SK-N-SH treated with all-trans-retinoic acid at 6 μM for 48 hours (cell line): ENCODE measurements at regions not wholly inside any gene's neighbourhood (a gene's known extent, or its start where the extent isn't known, plus 50 kb on each side); places are given as distances from the start of the nearest gene placed in this dataset.

ENCODE experiments used
- ATAC-seq: fragments of 200-7000 bp; cut with Tn5 transposase; 3 replicates; pipeline ENCODE4 v1.9.1; 2020; ENCODE audit warnings: mild to moderate bottlenecking, moderate library complexity
- BACH2 ChIP-seq: fragments of 250-450 bp; sonication (Bioruptor Pico); IDR thresholded peaks from 2 replicates; pipeline ENCODE4 v1.9.0; 2021; ENCODE audit warnings: mild to moderate bottlenecking, borderline replicate concordance
- CREB5 ChIP-seq: fragments of 250-450 bp; sonication (Bioruptor Pico); IDR thresholded peaks from 2 replicates; pipeline ENCODE4 v1.5.1; 2020; ENCODE audit warnings: low read depth, mild to moderate bottlenecking, moderate library complexity
- CSRNP3 ChIP-seq: fragments of 250-450 bp; sonication (Bioruptor Pico); IDR thresholded peaks from 2 replicates; pipeline ENCODE4 v1.5.1; 2021; ENCODE audit warnings: mild to moderate bottlenecking, moderate library complexity
- ESRRG ChIP-seq: fragments of 250-450 bp; sonication (Bioruptor Pico); IDR thresholded peaks from 2 replicates; pipeline ENCODE4 v1.6.1; 2021; ENCODE audit warnings: mild to moderate bottlenecking
- GLIS3 ChIP-seq: fragments of 250-450 bp; sonication (Bioruptor Pico); IDR thresholded peaks from 2 replicates; pipeline ENCODE4 v1.5.0; 2020; ENCODE audit warnings: mild to moderate bottlenecking, moderate library complexity
- OSR1 ChIP-seq: fragments of 250-450 bp; sonication (Bioruptor Pico); IDR thresholded peaks from 2 replicates; pipeline ENCODE4 v1.8.0; 2022; ENCODE audit warnings: moderate library complexity, mild to moderate bottlenecking, inconsistent platforms
- PATZ1 ChIP-seq: fragments of 250-450 bp; sonication (Bioruptor Pico); IDR thresholded peaks from 2 replicates; pipeline ENCODE4 v1.8.0; 2020; ENCODE audit warnings: mild to moderate bottlenecking, moderate library complexity, borderline replicate concordance
- POU6F1 ChIP-seq: fragments of 250-450 bp; sonication (Bioruptor Pico); IDR thresholded peaks from 2 replicates; pipeline ENCODE4 v1.8.0; 2021; ENCODE audit warnings: low read depth, mild to moderate bottlenecking, moderate library complexity, borderline replicate concordance
- PPARA ChIP-seq: fragments of 250-450 bp; sonication (Bioruptor Pico); IDR thresholded peaks from 2 replicates; pipeline ENCODE4 v1.5.0; 2020; ENCODE audit warnings: mild to moderate bottlenecking, borderline replicate concordance
- RARB ChIP-seq: fragments of 250-450 bp; sonication (Bioruptor Pico); IDR thresholded peaks from 2 replicates; pipeline ENCODE4 v1.8.0; 2021; ENCODE audit warnings: mild to moderate bottlenecking, moderate library complexity
- SNAI2 ChIP-seq: fragments of 250-450 bp; sonication (Bioruptor Pico); IDR thresholded peaks from 2 replicates; pipeline ENCODE4 v1.5.0; 2020; ENCODE audit warnings: mild to moderate bottlenecking, moderate library complexity
- TCF4 ChIP-seq: fragments of 250-450 bp; sonication (Bioruptor Pico); IDR thresholded peaks from 2 replicates; pipeline ENCODE4 v1.8.0; 2021; ENCODE audit warnings: mild to moderate bottlenecking, moderate library complexity, borderline replicate concordance
- TOX ChIP-seq: fragments of 250-450 bp; sonication (Bioruptor Pico); IDR thresholded peaks from 2 replicates; pipeline ENCODE4 v1.8.0; 2021; ENCODE audit warnings: mild to moderate bottlenecking, moderate library complexity, borderline replicate concordance
- TSHZ2 ChIP-seq: fragments of 250-450 bp; sonication (Bioruptor Pico); IDR thresholded peaks from 2 replicates; pipeline ENCODE4 v1.5.0; 2020; ENCODE audit warnings: mild to moderate bottlenecking, moderate library complexity
- ZFP3 ChIP-seq: fragments of 250-450 bp; sonication (Bioruptor Pico); IDR thresholded peaks from 2 replicates; pipeline ENCODE4 v1.5.0; 2020; ENCODE audit warnings: mild to moderate bottlenecking, moderate library complexity
- ZNF565 ChIP-seq: fragments of 450-650 bp; formaldehyde crosslinking; conservative IDR thresholded peaks from 2 replicates; pipeline ENCODE4 v1.5.0; 2020; ENCODE audit warnings: low read depth, mild to moderate bottlenecking, moderate library complexity

- no peak for TF ChIP-seq CREB5 (CRISPR knock-in tag)
- no peak for TF ChIP-seq PPARA (CRISPR knock-in tag)
Measured at GRCh38 chr2:3944841-3945240, 241.5 kb downstream of the DCDC2C start (continued).

- TF ChIP-seq TOX (CRISPR knock-in tag) (no peak), ESRRG (CRISPR knock-in tag) (no peak), GLIS3 (CRISPR knock-in tag) (no peak), RARB (CRISPR knock-in tag) (no peak), OSR1 (CRISPR knock-in tag) (no peak), TSHZ2 (CRISPR knock-in tag) (no peak), SNAI2 (CRISPR knock-in tag) (no peak), TCF4 (CRISPR knock-in tag) (no peak), PPARA (CRISPR knock-in tag) (no peak), ZFP3 (CRISPR knock-in tag) (no peak), PATZ1 (CRISPR knock-in tag) (no peak), BACH2 (CRISPR knock-in tag) (no peak), ZNF565 (no peak)
- ATAC-seq, result no peak
Measured at GRCh38 chr2:3948191-3948590, 244.8 kb downstream of the DCDC2C start.

GRCh38 chr2:3951131-3951954 lies 248.0 kb downstream of the DCDC2C start:
- no peak for ATAC-seq
- TF ChIP-seq CSRNP3 (no peak), POU6F1 (CRISPR knock-in tag) (no peak), SNAI2 (CRISPR knock-in tag) (no peak), CREB5 (CRISPR knock-in tag) (no peak)
- TF ChIP-seq, all 23 proteins: peak for 0
